AG10803 (cell line): ENCODE measurements at regions not wholly inside any gene's neighbourhood (a gene's known extent, or its start where the extent isn't known, plus 50 kb on each side); places are given as distances from the start of the nearest gene placed in this dataset.

Experiments
- DNase-seq: peaks from one replicate; pipeline ENCODE4 v3.0.0; 2010; ENCODE audit warnings: low read depth
- H3K4me3 ChIP-seq: 2 replicates; pipeline ENCODE4 v1.5.1; 2011; ENCODE audit warnings: mild to moderate bottlenecking, low read length, control low read depth
- TF ChIP-seq, protein P1 (sequence below): conservative IDR thresholded peaks from 2 replicates; pipeline ENCODE4 v1.5.1; 2011; ENCODE audit warnings: mild to moderate bottlenecking, low read length, control low read depth, inconsistent platforms

DNA sequence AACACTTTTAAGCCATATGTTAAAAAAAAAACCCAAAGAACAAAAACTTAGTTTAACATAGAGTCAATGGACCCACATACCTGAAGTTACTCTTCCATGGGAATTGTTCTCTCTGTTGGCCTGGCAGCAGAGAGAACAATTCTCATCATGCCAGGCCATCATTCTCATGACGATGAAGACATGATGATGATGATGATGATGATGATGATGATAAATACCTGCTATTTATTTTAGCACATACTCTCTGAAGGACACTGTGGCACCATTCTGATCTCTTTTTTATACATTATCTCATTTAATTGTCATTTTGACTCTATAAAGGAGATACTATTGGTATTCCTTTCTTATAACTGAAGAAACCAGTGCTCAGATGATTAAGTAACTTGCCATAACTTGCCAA, 366.9 kb downstream of the MFSD1 start:
- H3K4me3 ChIP-seq, result no peak overlapping the region
- DNase-seq, result no peak
- TF ChIP-seq, protein P1, sequence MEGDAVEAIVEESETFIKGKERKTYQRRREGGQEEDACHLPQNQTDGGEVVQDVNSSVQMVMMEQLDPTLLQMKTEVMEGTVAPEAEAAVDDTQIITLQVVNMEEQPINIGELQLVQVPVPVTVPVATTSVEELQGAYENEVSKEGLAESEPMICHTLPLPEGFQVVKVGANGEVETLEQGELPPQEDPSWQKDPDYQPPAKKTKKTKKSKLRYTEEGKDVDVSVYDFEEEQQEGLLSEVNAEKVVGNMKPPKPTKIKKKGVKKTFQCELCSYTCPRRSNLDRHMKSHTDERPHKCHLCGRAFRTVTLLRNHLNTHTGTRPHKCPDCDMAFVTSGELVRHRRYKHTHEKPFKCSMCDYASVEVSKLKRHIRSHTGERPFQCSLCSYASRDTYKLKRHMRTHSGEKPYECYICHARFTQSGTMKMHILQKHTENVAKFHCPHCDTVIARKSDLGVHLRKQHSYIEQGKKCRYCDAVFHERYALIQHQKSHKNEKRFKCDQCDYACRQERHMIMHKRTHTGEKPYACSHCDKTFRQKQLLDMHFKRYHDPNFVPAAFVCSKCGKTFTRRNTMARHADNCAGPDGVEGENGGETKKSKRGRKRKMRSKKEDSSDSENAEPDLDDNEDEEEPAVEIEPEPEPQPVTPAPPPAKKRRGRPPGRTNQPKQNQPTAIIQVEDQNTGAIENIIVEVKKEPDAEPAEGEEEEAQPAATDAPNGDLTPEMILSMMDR, result no peak

DNA sequence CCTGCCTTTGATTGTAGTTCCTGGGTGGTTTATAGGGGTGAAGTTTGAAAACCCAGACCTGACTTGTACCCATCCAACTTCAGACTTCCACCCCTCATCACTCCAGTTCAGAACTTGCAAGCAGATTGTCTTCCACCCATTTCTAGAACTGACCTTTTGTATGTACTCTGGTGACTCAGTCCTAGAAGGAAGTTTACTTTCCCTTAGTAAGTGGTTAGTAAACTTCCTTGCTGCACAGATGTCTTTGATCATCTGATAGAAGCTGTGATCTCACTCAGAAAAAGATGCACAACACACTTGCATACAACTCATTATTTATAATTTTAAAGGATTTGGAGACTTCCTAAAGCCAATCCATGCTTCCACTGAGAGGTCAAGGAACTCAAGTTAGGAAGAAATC, 368.0 kb downstream of the MFSD1 start:
- H3K4me3 ChIP-seq, result no peak overlapping the region
- peak; percentile 81 for DNase-seq
- TF ChIP-seq, protein P1, result no peak

- peak; percentile 73 for DNase-seq
- H3K4me3 ChIP-seq, result no peak overlapping the region
- TF ChIP-seq, protein P1, result no peak
These were observed 368.7 kb downstream of the MFSD1 start for GRCh38 chr3:159170436-159171003.

DNA sequence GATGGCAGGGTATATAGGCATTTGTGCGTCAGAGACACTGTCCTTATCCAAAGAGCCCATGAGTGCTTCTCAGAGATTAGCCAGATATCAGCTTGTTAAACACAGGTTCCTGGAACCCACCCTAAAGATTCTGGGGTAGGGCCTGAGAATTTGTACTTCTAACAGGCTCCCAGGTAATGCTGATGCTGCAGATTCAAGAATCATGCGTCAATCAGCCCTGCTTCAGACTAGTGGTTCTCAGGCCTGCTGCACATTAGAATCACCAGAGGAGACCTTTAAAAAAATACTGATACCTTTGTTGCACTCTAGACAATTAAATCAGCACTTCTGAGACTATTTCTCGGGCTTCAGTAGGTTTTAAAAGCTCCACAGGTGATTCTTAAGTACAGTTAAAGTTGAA, 369.5 kb downstream of the MFSD1 start:
- TF ChIP-seq, protein P1, result no peak
- H3K4me3 ChIP-seq, result no peak overlapping the region

DNA sequence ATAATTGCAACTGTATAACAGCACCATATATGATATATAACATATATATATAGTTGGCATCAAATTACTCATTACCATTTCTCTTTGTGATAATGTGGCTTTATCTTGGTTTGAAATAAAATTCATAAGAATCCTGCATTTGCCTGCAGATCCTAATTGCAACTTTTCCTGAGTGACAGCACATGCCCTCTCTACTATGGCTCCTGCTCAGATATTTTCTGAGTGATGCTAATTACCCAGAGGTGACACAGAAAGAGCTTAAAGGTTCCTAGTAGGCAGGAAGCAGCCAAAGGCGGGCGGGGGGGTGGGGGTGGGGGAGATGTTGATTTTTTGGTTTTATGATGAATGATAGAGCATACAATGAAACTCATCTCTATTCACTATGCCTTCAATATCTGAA, 370.6 kb downstream of the MFSD1 start:
- DNase-seq, result no peak
- H3K4me3 ChIP-seq, result no peak overlapping the region
- TF ChIP-seq, protein P1, result no peak

More for the DNA sequence above, 369.5 kb downstream of the MFSD1 start:
- DNase-seq, result no peak

DNA sequence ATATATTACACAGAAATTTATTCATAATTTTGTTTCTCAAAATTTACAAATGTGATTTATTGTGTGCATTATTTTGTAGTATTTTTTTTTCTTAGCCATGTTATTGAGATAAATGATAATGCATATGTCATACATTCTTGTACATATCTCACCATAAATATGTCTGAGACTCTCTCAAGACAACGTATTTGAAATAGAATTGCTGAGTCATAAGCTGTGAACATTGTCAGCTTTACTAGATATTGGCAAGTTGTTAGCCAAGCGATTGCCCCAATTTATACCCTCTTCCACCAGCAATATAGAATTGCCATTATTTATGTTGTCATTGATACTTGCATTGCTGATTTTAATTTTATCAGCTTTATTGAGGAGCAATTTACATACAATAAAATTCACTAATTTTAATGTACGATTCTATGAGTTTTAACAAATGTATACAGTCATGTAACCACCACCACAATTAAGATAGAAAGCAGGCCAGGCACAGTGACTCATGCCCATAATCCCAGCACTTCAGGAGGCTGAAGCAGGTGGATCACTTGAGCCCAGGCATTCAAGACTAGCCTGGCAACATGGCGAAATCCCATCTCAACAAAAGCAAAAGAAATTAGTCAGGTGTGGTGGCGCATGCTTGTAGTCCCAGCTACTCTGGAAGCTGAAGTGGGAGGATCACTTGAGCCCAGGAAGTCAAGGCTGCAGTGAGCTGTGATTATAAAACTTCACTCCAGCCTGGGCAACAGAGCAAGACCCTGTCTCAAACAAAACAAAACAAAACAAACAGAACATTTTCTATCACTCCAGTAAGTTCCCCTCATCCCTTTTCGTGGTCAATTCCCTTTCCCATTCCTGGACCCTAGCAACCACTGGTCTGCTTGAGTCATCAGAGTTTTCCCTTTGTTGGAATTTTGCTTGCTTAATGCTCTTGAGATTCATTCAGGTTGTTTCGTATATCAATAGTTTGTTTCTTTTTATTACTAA, 373.1 kb downstream of the MFSD1 start:
- TF ChIP-seq, protein P1, result no peak
- H3K4me3 ChIP-seq, result no peak overlapping the region
- DNase-seq, result no peak
